ENCODE measurements at regions not wholly inside any gene's neighbourhood (a gene's known extent, or its start where the extent isn't known, plus 50 kb on each side); places are given as distances from the start of the nearest gene placed in this dataset.

DNA sequence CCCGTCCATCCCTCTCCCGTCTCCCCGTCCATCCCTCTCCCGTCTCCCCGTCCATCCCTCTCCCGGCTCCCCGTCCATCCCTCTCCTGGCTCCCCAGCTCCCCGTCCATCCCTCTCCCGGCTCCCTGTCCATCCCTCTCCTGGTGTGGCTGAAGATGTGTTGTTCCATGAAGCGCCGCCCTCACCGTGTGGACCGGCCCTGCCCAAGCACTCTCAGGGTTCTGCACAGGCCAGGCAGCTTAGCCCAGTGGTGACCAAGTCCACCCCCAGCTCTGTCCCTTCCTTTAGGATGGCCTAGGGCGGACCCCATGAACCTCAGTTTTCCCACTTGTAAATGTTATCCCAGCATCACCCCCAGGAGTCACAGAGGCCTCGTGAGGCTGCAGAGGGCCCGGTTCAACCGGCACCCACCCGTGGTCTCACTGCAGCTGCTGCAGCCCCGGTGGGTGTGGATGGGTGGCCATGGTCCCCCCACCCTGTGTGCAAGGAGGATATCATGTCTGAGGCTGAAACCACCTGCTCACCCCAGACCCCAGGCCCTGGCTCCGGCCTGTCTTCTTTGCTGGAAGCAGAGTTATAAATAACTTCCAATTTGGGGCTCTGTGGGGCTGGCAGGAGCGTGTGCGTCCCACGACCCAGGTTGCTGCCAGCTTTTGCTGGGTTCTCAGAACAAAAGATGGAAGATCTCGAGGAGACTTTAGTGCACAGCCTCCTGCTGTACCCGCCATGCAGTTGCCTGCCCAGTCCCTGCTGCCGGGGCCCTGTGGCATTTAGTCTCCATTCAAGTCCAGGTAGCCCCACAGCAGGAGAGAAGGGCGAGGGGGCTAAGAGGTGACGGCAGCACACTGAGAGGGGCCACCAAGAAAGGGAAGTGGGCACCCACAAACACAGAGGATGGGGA, 1147.8 kb downstream of the BRD1 start:
- no peak for TF ChIP-seq POLR2A (IDR thresholded peaks at IDR 0.05)
- TF ChIP-seq, protein P1, sequence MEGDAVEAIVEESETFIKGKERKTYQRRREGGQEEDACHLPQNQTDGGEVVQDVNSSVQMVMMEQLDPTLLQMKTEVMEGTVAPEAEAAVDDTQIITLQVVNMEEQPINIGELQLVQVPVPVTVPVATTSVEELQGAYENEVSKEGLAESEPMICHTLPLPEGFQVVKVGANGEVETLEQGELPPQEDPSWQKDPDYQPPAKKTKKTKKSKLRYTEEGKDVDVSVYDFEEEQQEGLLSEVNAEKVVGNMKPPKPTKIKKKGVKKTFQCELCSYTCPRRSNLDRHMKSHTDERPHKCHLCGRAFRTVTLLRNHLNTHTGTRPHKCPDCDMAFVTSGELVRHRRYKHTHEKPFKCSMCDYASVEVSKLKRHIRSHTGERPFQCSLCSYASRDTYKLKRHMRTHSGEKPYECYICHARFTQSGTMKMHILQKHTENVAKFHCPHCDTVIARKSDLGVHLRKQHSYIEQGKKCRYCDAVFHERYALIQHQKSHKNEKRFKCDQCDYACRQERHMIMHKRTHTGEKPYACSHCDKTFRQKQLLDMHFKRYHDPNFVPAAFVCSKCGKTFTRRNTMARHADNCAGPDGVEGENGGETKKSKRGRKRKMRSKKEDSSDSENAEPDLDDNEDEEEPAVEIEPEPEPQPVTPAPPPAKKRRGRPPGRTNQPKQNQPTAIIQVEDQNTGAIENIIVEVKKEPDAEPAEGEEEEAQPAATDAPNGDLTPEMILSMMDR (IDR thresholded peaks at IDR 0.05) = no peak
- intact Hi-C loops (cut with DNase I) = no loop called here
- H3K27me3 ChIP-seq = peaks cover 0 to 5% (median 0%) of the 10 kb centered on the region in 9 donors
- H3K27ac ChIP-seq = no peak overlapping the region
- no peak for ATAC-seq
- H3K4me3 ChIP-seq = no peak overlapping the region
- no peaks in the 10 kb centered on the region for H3K36me3 ChIP-seq
- WGBS, 4 donors = 77 to 82% (median 79%) methylated on average over 23 to 28 of the region's 28 CpGs
- no peaks in the 10 kb centered on the region for H3K9me3 ChIP-seq
- peak in 1 of 5 donors; percentile 51 for DNase-seq
- no peaks in the 10 kb centered on the region for H3K4me1 ChIP-seq

DNA sequence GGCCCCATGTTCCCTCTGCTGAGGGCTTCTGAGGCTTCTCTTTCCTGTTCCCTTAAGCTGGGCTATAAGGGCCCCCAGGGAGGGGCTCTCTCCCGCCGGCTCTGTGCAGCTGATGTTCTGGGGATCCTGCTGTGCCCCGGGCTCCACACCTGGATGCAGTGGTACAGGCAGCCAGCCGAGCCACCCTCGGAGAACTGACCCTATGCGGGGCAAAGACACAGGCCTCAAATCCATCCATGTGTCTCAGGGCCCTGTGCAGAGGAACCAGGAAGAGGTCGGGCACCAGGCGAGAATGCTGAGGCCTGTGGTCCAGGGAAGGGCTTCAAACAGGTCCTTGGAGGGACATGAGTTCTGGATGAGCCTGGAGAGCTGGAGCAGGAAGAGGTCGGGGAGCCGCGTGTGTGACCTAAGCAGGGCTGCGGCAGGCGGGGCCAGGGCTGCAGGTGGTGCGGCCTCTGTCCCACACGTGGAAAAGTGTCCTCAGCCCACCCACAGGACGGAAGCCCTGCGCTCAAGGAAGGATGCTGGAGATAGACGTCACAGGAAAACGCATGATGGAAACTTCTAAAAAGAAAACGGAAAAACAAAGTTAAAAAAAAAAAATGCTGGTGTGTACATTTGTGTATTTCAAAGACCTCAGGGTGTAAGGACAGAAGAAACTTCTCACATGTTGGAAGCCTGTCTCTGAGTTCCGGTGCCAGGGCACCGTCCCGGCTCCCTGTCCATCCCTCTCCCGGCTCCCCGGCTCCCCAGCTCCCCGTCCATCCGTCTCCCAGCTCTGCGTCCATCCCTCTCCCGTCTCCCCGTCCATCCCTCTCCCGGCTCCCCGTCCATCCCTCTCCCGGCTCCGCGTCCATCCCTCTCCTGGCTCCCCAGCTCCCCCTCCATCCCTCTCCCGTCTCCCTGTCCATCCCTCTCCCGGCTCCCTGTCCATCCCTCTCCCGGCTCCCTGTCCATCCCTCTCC, 1149.2 kb downstream of the BRD1 start:
- TF ChIP-seq, protein P1 (IDR thresholded peaks at IDR 0.05) = no peak
- TF ChIP-seq POLR2A (IDR thresholded peaks at IDR 0.05) = no peak
- peaks cover 0 to 5% (median 0%) of the 10 kb centered on the region in 9 donors for H3K27me3 ChIP-seq
- peaks cover 0 to 2% (median 0%) of the 10 kb centered on the region in 12 donors for H3K9me3 ChIP-seq
- intact Hi-C loops (cut with DNase I) = no loop called here
- no peak overlapping the region for H3K27ac ChIP-seq
- no peaks in the 10 kb centered on the region for H3K4me1 ChIP-seq
- no peak for ATAC-seq
- H3K36me3 ChIP-seq = no peaks in the 10 kb centered on the region
- no peak overlapping the region for H3K4me3 ChIP-seq
- peak in 1 of 5 donors; percentile 41 for DNase-seq
- 66 to 73% (median 70%) methylated on average over 38 of the region's 38 CpGs for WGBS, 4 donors

DNA sequence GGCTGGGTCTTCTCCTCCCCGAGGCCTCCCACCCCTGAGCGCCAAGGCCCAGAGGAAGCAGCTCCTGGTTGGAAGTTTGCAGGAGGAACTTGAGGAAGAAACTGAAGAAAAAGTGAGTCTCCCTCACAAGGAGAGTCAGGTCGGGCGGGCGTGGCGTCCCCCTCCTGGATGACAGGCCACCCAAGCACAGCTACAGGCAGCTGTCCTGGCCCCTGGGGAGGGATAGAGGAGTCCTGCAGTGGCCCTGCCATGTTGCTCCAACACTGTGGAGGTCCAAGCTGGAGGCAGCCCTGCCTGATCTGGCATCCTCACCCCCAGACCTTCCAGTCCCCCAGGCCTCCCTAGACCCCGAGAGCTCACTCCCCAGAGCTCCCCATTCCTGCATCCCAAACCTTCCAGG, 1150.1 kb downstream of the BRD1 start:
- 64 to 86% (median 75%) methylated on average over 3 to 7 of the region's 7 CpGs for WGBS, 4 donors
- TF ChIP-seq POLR2A (IDR thresholded peaks at IDR 0.05) = no peak
- TF ChIP-seq, protein P1 (IDR thresholded peaks at IDR 0.05) = no peak
- Histone ChIP-seq H3K4me3 (no peak overlapping the region), H3K4me1 (no peaks in the 10 kb centered on the region), H3K27me3 (peaks cover 0 to 5% (median 0%) of the 10 kb centered on the region in 9 donors), H3K9me3 (peaks cover 0 to 11% (median 5%) of the 10 kb centered on the region in 12 donors), H3K27ac (no peak overlapping the region), H3K36me3 (no peaks in the 10 kb centered on the region)
- intact Hi-C loops (cut with DNase I) = no loop called here
- no peak for ATAC-seq
- DNase-seq = peak in 1 of 5 donors; percentile 28

DNA sequence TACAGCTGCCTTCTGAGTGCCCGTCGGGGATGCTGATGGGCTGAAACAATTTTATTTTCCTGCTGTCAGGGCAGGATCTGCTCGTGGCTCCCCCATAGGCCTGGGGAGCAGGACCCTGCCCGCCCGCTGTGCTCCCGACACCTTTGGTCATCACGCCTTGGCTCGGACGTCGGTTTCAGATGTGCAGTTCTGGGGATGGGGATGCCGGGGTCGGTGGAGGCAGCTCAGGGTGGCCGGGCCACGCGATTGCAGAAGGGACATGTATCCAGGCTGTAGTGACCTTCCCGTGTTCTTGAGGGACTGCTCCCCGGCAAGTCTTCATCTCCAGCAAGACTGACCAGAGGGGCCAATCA, 1150.5 kb downstream of the BRD1 start:
- Histone ChIP-seq H3K9me3 (peaks cover 0 to 15% (median 9%) of the 10 kb centered on the region in 12 donors), H3K4me3 (no peak overlapping the region), H3K4me1 (no peaks in the 10 kb centered on the region), H3K27ac (no peak overlapping the region), H3K36me3 (no peaks in the 10 kb centered on the region), H3K27me3 (peaks cover 0 to 5% (median 0%) of the 10 kb centered on the region in 9 donors)
- WGBS, 4 donors = 83 to 88% (median 84%) methylated on average over 15 to 17 of the region's 17 CpGs
- intact Hi-C loops (cut with DNase I) = no loop called here
- ATAC-seq (no peak), DNase-seq (peak in 1 of 5 donors; percentile 57)
- no peak for TF ChIP-seq POLR2A (IDR thresholded peaks at IDR 0.05)
- TF ChIP-seq, protein P1 (IDR thresholded peaks at IDR 0.05) = no peak

Measured in heart left ventricle (tissue), 16 donors.